Epithelial cell of esophagus (primary cell): ENCODE measurements at regions not wholly inside any gene's neighbourhood (a gene's known extent, or its start where the extent isn't known, plus 50 kb on each side); places are given as distances from the start of the nearest gene placed in this dataset.

Experiments
- DNase-seq: peaks from one replicate; pipeline ENCODE4 v3.0.0; 2010; ENCODE audit warnings: low read depth
- H3K4me3 ChIP-seq: 2 replicates; pipeline ENCODE4 v1.5.1; 2011; ENCODE audit warnings: mild to moderate bottlenecking, low read length, control low read depth
- TF ChIP-seq, protein P1 (sequence below): IDR thresholded peaks from 2 replicates; pipeline ENCODE4 v1.5.1; 2011; ENCODE audit warnings: low read depth, mild to moderate bottlenecking, low read length, control low read depth, inconsistent platforms; ENCODE audit not compliant: insufficient read depth; ENCODE audit errors: missing control alignments

DNA sequence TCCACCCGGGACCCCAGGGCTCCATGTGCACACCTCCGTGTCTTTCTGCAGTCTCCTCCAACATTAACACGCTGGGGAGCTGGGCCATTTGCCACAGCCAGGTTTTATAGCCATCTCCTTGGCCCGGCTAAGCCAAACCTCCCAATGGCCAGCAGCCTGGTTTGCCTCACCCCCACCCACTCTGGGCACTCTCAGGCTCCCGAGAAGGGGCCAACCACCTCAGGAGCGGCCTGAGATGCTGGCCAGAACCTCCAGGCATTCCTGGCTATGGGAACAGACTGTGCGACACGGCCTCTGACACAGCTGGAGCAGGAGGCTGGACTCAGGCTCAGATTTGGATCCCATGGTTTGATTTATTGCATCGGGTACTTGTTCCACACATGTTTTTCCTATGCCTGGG is 289.7 kb downstream of the RPLP1 start:
- H3K4me3 ChIP-seq: no peak overlapping the region
- no peak for DNase-seq
- TF ChIP-seq, protein P1, sequence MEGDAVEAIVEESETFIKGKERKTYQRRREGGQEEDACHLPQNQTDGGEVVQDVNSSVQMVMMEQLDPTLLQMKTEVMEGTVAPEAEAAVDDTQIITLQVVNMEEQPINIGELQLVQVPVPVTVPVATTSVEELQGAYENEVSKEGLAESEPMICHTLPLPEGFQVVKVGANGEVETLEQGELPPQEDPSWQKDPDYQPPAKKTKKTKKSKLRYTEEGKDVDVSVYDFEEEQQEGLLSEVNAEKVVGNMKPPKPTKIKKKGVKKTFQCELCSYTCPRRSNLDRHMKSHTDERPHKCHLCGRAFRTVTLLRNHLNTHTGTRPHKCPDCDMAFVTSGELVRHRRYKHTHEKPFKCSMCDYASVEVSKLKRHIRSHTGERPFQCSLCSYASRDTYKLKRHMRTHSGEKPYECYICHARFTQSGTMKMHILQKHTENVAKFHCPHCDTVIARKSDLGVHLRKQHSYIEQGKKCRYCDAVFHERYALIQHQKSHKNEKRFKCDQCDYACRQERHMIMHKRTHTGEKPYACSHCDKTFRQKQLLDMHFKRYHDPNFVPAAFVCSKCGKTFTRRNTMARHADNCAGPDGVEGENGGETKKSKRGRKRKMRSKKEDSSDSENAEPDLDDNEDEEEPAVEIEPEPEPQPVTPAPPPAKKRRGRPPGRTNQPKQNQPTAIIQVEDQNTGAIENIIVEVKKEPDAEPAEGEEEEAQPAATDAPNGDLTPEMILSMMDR: no peak

DNA sequence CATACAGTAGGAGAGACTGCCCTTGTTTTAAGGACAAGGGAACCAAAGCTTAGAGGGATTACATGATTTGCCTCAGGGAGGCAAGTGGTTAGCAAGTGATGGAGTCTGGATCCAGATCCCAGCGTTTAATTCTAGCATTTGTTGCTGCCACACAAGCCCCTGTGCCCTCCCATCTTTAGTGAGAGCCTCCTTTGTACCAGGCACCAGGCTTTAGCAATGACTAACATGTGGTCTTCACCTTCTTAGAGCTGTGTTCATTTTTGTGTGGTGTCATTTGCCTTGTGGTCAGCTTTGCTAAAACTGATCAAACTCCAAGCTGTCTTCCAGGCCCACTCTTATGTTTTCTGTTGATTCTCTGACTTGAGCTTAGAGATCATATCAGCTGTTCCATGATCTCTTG is 290.5 kb downstream of the RPLP1 start:
- H3K4me3 ChIP-seq: no peak overlapping the region
- DNase-seq: no peak
- TF ChIP-seq, protein P1: no peak

DNA sequence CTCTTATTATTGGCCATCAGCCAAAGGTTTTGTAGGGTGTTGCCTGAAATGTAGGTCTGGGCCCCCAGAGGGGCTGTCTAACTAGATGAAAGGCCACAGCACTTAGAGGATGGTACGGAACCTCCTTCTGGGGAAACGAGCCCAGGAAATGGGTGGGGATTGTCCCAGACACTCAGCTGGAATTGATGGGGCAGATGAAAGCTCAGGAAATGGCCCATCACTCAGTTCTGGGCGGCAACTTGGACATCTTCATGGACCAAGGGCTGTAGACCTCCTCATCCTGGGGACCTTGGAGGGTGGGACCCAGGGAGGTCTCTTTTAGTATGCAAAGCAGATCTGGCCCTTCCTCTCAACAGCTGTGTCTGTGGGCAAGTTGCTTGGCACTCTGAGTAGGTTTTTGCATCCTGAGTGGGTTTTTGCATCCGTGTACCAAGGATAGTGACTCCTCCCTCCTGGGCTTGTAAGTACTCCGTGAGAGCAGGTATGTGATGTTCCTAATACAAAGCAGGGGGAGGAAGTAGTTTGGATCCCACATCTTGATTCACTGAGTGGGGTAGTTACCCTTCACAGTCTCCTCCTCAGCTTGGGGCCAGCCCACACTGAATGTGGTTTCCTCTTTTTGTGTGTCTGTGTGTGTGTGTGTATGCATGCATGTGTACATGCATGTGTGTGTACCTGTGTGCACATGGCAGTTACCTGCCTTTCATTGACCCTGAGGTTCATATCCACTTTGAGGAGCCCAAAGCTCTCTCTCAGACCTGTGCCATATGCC is 292.0 kb downstream of the RPLP1 start:
- no peak overlapping the region for H3K4me3 ChIP-seq
- TF ChIP-seq, protein P1: no peak
- no peak for DNase-seq

DNA sequence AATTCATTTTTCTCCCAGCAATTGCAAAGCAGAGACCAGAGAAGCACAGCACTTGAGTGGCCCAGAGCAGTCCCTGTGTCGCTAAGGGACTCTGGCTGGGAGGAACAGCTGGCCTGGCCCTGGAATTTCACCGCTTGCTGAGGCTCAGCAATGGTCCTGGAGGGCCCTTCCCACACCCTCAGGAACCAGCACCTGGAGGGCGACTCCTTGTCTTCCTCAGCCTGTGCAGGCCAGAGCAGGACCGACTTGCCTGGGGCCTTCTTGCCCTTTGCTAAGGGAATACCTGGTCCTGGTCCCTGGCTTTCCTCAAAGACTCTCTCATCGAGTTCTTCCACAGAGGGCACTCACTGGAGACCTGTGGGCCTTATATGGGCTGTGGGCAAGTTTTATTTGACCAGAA is 294.6 kb downstream of the RPLP1 start:
- DNase-seq: no peak
- TF ChIP-seq, protein P1: no peak
- H3K4me3 ChIP-seq: no peak overlapping the region

DNA sequence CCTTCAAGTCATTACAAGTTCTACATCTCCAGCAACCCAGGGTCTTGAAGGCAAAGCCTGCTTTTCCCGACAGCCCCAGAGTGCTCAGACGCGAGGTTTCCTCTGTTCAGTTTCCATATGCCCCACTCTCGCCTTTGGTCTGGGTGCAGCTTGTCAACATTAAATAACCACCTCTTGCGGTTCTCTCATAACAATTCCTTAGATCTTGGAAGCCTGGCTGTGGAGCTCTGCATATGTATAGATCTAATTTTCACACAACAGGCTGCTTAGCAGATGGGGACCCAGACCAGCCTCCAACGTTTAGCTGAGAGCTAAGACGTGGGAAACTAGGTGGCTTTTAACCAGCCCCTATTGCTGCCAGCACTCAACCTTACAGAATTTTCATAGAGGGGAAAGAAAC is 295.5 kb downstream of the RPLP1 start:
- no peak for DNase-seq
- TF ChIP-seq, protein P1: no peak

DNA sequence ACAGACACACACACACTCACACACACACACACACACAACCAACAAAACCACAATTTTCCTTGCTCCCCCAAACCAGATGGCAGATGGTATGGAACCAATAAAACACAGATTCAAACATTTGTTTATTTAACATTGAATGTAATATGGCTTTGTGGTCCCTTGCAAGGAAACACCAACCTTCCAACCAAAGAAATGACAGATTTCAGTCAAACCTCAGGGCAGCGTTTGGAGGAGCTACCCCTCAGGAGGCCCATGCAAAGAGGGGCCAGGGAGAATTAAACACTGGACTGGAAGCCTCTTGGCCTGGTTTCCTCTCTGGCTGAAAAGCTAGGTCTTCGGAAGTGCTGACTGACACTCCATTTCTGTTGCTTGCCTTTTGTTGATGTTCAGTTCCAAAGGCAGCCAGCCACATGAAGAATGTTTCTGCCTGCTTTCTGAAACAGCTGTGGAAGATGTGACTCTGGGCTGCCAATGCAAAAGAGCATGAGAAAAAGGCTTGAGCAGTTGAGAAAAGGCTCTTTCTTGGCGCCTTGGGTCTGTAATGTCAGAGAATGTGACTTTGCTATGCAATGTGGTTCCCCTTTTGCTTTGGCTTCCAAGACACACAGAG is 296.1 kb downstream of the RPLP1 start:
- H3K4me3 ChIP-seq: no peak overlapping the region
- TF ChIP-seq, protein P1: no peak
- DNase-seq: no peak

More for the DNA sequence above, 295.5 kb downstream of the RPLP1 start:
- H3K4me3 ChIP-seq: no peak overlapping the region
